ENCODE measurements at regions not wholly inside any gene's neighbourhood (a gene's known extent, or its start where the extent isn't known, plus 50 kb on each side); places are given as distances from the start of the nearest gene placed in this dataset.

DNA sequence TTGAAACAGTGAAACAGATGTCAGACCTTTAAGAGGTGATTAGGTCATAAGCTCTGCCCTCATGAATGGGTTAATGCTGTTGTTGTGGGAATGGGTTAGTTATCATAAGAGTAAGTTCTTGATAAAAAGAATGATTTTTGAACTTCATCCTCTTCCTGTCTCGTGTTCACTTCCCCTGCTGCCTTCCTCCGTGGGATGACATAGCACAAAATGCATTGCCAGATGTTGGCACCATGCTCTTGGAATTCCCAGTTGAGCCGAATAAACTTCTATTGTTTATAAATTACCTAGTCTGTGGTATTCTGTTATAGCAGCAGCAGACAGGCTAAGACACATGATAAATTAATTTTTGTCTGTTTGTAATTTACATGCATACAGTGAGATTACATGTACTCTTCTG lies 112.0 kb upstream of the LRRC7 start:
- CTCF ChIA-PET: no interaction called here

DNA sequence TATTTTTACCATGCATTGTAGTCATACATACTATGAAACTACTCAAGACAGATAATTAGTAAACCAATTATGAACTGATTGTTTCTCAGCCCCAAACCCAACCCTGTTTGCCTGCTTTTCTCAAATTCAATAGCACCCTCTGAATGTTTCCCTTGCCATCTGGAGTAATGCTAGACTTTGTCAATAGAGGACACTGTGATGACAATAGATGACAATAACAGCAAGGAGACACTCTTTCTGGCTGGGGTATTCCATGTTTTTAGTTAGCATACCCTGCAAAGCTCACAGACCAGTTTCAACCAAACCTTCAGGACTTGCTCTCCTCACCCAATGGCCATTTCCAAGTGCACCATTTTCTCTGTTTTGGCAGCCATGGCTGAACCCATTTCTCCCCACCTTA lies 108.5 kb upstream of the LRRC7 start:
- Mint-ChIP-seq H3K36me3 (ENCODE audit: insufficient read depth, unreplicated experiment) (no peaks in the 10 kb centered on the region), H3K4me1 (ENCODE audit: low read depth, unreplicated experiment) (no peaks in the 10 kb centered on the region), H3K27me3 (ENCODE audit: insufficient read depth, unreplicated experiment) (no peaks in the 10 kb centered on the region), H3K9me3 (ENCODE audit: unreplicated experiment) (no peaks in the 10 kb centered on the region), H3K4me3 (ENCODE audit: unreplicated experiment) (no peak overlapping the region), H3K27ac (ENCODE audit: unreplicated experiment) (no peak overlapping the region)
- no peak overlapping the region for H3K4me3 ChIP-seq (ENCODE audit: low read depth, low read length)
- no peaks in the 10 kb centered on the region for H3K4me1 ChIP-seq
- H3K9me3 ChIP-seq: no peaks in the 10 kb centered on the region
- H3K36me3 ChIP-seq (ENCODE audit: control insufficient read depth, insufficient read depth, low read length): no peaks in the 10 kb centered on the region
- no TSS peak for BruUV-seq (replicated peaks)
- DNase-seq: no peak
- POLR2A ChIA-PET: no interaction called here
- no peak for TF ChIP-seq CTCF (IDR thresholded peaks at IDR 0.05; ENCODE audit: insufficient read depth in 1 of 2, low read depth in 1 of 2, low read length in 1 of 2, severe bottlenecking in 1 of 2, unreplicated experiment in 1 of 2)
- CTCF ChIA-PET: no interaction called here
- H3K27me3 ChIP-seq (replicated peaks; ENCODE audit: control insufficient read depth, insufficient read depth, low read length): no peaks in the 10 kb centered on the region
- intact Hi-C loops (cut with micrococcal nuclease; ENCODE audit: unreplicated experiment): no loop called here

More for the DNA sequence above, 112.0 kb upstream of the LRRC7 start:
- Histone ChIP-seq H3K4me3 (ENCODE audit: low read depth, low read length) (no peak overlapping the region), H3K9me3 (no peaks in the 10 kb centered on the region), H3K27me3 (replicated peaks; ENCODE audit: control insufficient read depth, insufficient read depth, low read length) (no peaks in the 10 kb centered on the region), H3K36me3 (ENCODE audit: control insufficient read depth, insufficient read depth, low read length) (no peaks in the 10 kb centered on the region), H3K4me1 (no peaks in the 10 kb centered on the region)
- no peak for TF ChIP-seq CTCF (IDR thresholded peaks at IDR 0.05; ENCODE audit: insufficient read depth in 1 of 2, low read depth in 1 of 2, low read length in 1 of 2, severe bottlenecking in 1 of 2, unreplicated experiment in 1 of 2)
- H3K27ac Mint-ChIP-seq (ENCODE audit: unreplicated experiment): no peak overlapping the region
- no TSS peak for BruUV-seq (replicated peaks)
- no peak overlapping the region for H3K4me3 Mint-ChIP-seq (ENCODE audit: unreplicated experiment)
- H3K27me3 Mint-ChIP-seq (ENCODE audit: insufficient read depth, unreplicated experiment): no peaks in the 10 kb centered on the region
- intact Hi-C loops (cut with micrococcal nuclease; ENCODE audit: unreplicated experiment): no loop called here
- no peaks in the 10 kb centered on the region for H3K36me3 Mint-ChIP-seq (ENCODE audit: insufficient read depth, unreplicated experiment)
- POLR2A ChIA-PET: no interaction called here
- no peak for DNase-seq
- H3K4me1 Mint-ChIP-seq (ENCODE audit: low read depth, unreplicated experiment): no peaks in the 10 kb centered on the region
- H3K9me3 Mint-ChIP-seq (ENCODE audit: unreplicated experiment): no peaks in the 10 kb centered on the region

GRCh38 chr1:69475021-69475420 lies 92.7 kb upstream of the LRRC7 start:
- H3K4me3 ChIP-seq (ENCODE audit: low read depth, low read length): no peak overlapping the region
- H3K4me3 Mint-ChIP-seq (ENCODE audit: unreplicated experiment): no peak overlapping the region
- no peaks in the 10 kb centered on the region for H3K27me3 ChIP-seq (replicated peaks; ENCODE audit: control insufficient read depth, insufficient read depth, low read length)
- no peaks in the 10 kb centered on the region for H3K9me3 Mint-ChIP-seq (ENCODE audit: unreplicated experiment)
- BruUV-seq (replicated peaks): no TSS peak
- no peaks in the 10 kb centered on the region for H3K27me3 Mint-ChIP-seq (ENCODE audit: insufficient read depth, unreplicated experiment)
- DNase-seq: no peak
- CTCF ChIA-PET: no interaction called here
- intact Hi-C loops (cut with micrococcal nuclease; ENCODE audit: unreplicated experiment): no loop called here
- H3K4me1 ChIP-seq: no peaks in the 10 kb centered on the region
- POLR2A ChIA-PET: no interaction called here
- no peaks in the 10 kb centered on the region for H3K36me3 ChIP-seq (ENCODE audit: control insufficient read depth, insufficient read depth, low read length)
- H3K9me3 ChIP-seq: no peaks in the 10 kb centered on the region
- no peaks in the 10 kb centered on the region for H3K36me3 Mint-ChIP-seq (ENCODE audit: insufficient read depth, unreplicated experiment)
- TF ChIP-seq CTCF (IDR thresholded peaks at IDR 0.05; ENCODE audit: insufficient read depth in 1 of 2, low read depth in 1 of 2, low read length in 1 of 2, severe bottlenecking in 1 of 2, unreplicated experiment in 1 of 2): no peak
- no peak overlapping the region for H3K27ac Mint-ChIP-seq (ENCODE audit: unreplicated experiment)
- H3K4me1 Mint-ChIP-seq (ENCODE audit: low read depth, unreplicated experiment): peaks cover 8% of the 10 kb centered on the region
